HUES6 (cell line): ENCODE measurements at regions not wholly inside any gene's neighbourhood (a gene's known extent, or its start where the extent isn't known, plus 50 kb on each side); places are given as distances from the start of the nearest gene placed in this dataset.

Source experiments
- H3K27ac ChIP-seq: 2 replicates; pipeline ENCODE4 v1.7.0; 2013; ENCODE audit warnings: low read depth, mild to moderate bottlenecking, low read length, inconsistent platforms
- H3K27me3 ChIP-seq: 2 replicates; pipeline ENCODE4 v1.6.1; 2013; ENCODE audit warnings: low read length; ENCODE audit not compliant: control insufficient read depth, insufficient read depth
- H3K36me3 ChIP-seq: 2 replicates; pipeline ENCODE4 v1.6.1; 2013; ENCODE audit warnings: low read length; ENCODE audit not compliant: control insufficient read depth, insufficient read depth
- H3K4me1 ChIP-seq: 2 replicates; pipeline ENCODE4 v1.6.1; 2013; ENCODE audit warnings: low read length; ENCODE audit not compliant: control insufficient read depth, insufficient read depth
- H3K4me3 ChIP-seq: 2 replicates; pipeline ENCODE4 v1.5.1; 2013; ENCODE audit warnings: low read depth, low read length
- H3K9ac ChIP-seq: one replicate; pipeline ENCODE4 v1.6.1; 2013; ENCODE audit warnings: mild to moderate bottlenecking, low read length
- H3K9me3 ChIP-seq: 2 replicates; pipeline ENCODE4 v1.6.1; 2013; ENCODE audit warnings: low read depth, low read length; ENCODE audit not compliant: control insufficient read depth, insufficient read depth

- no peaks in the 10 kb centered on the region for H3K36me3 ChIP-seq
- H3K9ac ChIP-seq = no peak overlapping the region
- H3K9me3 ChIP-seq = no peaks in the 10 kb centered on the region
- peaks cover 19% of the 10 kb centered on the region for H3K4me1 ChIP-seq
- no peak overlapping the region for H3K4me3 ChIP-seq
- H3K27me3 ChIP-seq = no peaks in the 10 kb centered on the region
- H3K27ac ChIP-seq = no peak overlapping the region
Observed at GRCh38 chr4:20353646-20354045, 101.9 kb downstream of the SLIT2 start.

DNA sequence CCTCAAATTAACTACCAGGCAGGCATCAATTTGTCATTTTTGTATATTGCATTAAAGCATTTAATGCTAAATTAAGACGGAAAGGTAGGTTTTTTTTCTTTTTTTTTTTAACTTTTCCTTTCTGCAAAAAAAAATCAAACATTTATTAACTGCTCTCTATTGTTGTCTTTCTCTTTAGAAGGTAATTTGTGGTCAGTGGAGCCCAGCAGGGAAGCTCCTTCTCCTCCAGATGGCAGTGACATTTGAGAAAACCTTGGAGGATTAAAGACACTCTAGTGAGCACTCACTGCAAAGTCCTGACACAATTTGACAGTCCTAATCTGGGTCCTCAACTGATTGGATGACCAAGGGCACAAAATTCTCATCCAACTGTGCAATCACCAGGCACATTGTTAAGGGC is 102.4 kb downstream of the SLIT2 start:
- Histone ChIP-seq H3K36me3 (no peaks in the 10 kb centered on the region), H3K27me3 (no peaks in the 10 kb centered on the region), H3K9ac (no peak overlapping the region), H3K9me3 (no peaks in the 10 kb centered on the region), H3K4me1 (peaks cover 19% of the 10 kb centered on the region), H3K27ac (no peak overlapping the region), H3K4me3 (no peak overlapping the region)

GRCh38 chr4:20356565-20356964 is 104.9 kb downstream of the SLIT2 start:
- Histone ChIP-seq H3K9ac (no peak overlapping the region), H3K9me3 (no peaks in the 10 kb centered on the region), H3K4me3 (no peak overlapping the region), H3K27me3 (no peaks in the 10 kb centered on the region), H3K4me1 (peaks cover 16% of the 10 kb centered on the region), H3K27ac (no peak overlapping the region), H3K36me3 (no peaks in the 10 kb centered on the region)

DNA sequence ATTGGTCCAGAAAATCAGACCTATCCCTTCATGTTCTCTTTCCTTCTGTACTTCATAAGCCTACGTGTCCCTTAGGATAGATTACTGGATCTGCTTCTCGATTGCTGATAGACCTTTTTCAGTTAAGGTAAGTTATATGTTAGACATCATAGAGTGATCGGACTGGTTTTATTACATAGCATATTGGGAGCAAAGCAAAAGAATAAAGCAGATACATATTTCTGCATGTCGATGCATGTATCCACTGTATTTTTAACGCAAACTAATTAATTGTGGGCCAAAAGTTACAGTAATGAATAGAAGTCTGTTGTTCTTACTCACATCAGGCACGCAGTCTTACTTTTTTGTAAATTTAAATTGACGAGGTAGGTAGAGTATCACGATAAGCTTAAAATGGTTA is 106.4 kb downstream of the SLIT2 start:
- Histone ChIP-seq H3K4me1 (peaks cover 14% of the 10 kb centered on the region), H3K27me3 (no peaks in the 10 kb centered on the region), H3K4me3 (no peak overlapping the region), H3K9me3 (no peaks in the 10 kb centered on the region), H3K27ac (no peak overlapping the region), H3K9ac (no peak overlapping the region), H3K36me3 (no peaks in the 10 kb centered on the region)

GRCh38 chr4:20359692-20360091 is 108.0 kb downstream of the SLIT2 start:
- Histone ChIP-seq H3K27me3 (no peaks in the 10 kb centered on the region), H3K27ac (no peak overlapping the region), H3K9me3 (no peaks in the 10 kb centered on the region), H3K36me3 (no peaks in the 10 kb centered on the region), H3K4me1 (peaks cover 3% of the 10 kb centered on the region; the same call in 1 of the 2 replicates), H3K9ac (no peak overlapping the region), H3K4me3 (no peak overlapping the region)

DNA sequence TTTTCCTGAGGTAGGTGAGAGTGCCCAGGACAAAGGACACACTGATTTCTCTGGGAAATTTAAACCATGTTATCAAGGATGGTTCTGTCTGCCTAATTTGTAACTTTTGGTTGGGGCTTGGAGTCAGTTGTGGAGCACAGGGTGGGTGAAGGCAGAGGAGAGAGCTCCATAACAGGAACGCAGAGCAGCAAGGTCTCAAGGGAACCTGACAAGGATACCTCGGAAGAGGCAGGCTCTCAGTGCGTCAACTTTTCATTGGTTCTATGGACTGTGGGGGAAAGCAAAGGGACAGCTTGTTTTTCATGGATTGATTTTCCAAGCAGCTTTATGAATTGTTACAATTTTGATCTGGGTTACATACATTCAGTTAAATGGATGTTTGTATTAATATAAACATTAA is 110.4 kb downstream of the SLIT2 start:
- Histone ChIP-seq H3K36me3 (no peaks in the 10 kb centered on the region), H3K9me3 (no peaks in the 10 kb centered on the region), H3K9ac (no peak overlapping the region), H3K27ac (no peak overlapping the region), H3K4me3 (no peak overlapping the region), H3K4me1 (peaks cover 3% of the 10 kb centered on the region; the same call in 1 of the 2 replicates), H3K27me3 (no peaks in the 10 kb centered on the region)

DNA sequence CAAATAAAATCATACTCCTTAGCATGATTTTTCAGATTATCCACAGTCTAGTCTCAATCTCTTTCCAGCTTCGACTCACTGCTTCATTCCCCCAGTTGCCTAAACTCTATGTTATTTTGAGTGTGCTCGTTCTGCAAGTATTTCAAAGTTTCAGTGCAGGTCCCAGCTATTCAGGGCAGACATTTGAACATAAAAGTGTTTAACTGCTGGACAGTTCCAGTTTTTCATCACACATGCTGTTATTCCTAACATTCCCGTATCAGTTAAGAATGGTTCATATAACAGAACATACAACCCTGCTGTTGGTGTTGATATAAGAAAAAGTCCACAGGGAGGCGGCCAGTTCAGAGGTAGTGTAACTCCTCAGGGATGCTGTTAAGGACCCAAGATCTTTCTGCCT is 113.3 kb downstream of the SLIT2 start:
- Histone ChIP-seq H3K27me3 (no peaks in the 10 kb centered on the region), H3K27ac (no peak overlapping the region), H3K36me3 (no peaks in the 10 kb centered on the region), H3K4me3 (no peak overlapping the region), H3K4me1 (peaks cover 3% of the 10 kb centered on the region; the same call in 1 of the 2 replicates), H3K9ac (no peak overlapping the region), H3K9me3 (no peaks in the 10 kb centered on the region)

- Histone ChIP-seq H3K9ac (no peak overlapping the region), H3K27me3 (no peaks in the 10 kb centered on the region), H3K9me3 (no peaks in the 10 kb centered on the region), H3K4me1 (no peaks in the 10 kb centered on the region), H3K4me3 (no peak overlapping the region), H3K27ac (no peak overlapping the region), H3K36me3 (no peaks in the 10 kb centered on the region)
Observed at GRCh38 chr4:20367446-20367845, 115.7 kb downstream of the SLIT2 start.

- Histone ChIP-seq H3K9ac (no peak overlapping the region), H3K27ac (no peak overlapping the region), H3K9me3 (no peaks in the 10 kb centered on the region), H3K4me1 (no peaks in the 10 kb centered on the region), H3K27me3 (no peaks in the 10 kb centered on the region), H3K36me3 (no peaks in the 10 kb centered on the region), H3K4me3 (no peak overlapping the region)
Observed at GRCh38 chr4:20368926-20369325, 117.2 kb downstream of the SLIT2 start.

DNA sequence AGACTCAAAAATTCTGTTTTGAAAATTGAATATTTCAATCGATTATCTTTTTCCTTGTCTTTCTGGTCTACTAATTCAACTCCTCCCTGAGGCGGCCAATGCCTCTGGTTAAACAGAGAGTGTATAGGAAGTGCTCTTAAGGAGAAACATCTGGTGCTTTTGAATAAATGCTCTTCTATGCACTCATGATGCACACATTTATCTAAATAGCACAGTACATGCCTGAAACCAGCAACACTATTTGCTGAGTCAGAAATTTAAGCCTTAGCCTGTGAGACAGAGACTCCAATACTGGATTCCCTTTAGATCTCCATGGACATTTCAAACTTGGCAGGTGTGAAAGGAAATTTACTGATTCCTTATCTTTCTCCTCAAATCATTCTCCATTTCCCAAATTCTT is 118.6 kb downstream of the SLIT2 start:
- H3K4me3 ChIP-seq = no peak overlapping the region
- no peaks in the 10 kb centered on the region for H3K27me3 ChIP-seq
- 0 out of 2 replicates have a peak, but pooled peaks cover 5% of the 10 kb centered on the region for H3K4me1 ChIP-seq

GRCh38 chr4:20376070-20376469 is 124.4 kb downstream of the SLIT2 start:
- no peaks in the 10 kb centered on the region for H3K36me3 ChIP-seq
- H3K4me1 ChIP-seq = 0 out of 2 replicates have a peak, but pooled peaks cover 5% of the 10 kb centered on the region
- H3K27ac ChIP-seq = no peak overlapping the region
- H3K27me3 ChIP-seq = no peaks in the 10 kb centered on the region
- H3K9ac ChIP-seq = no peak overlapping the region
- H3K9me3 ChIP-seq = no peaks in the 10 kb centered on the region
- no peak overlapping the region for H3K4me3 ChIP-seq

More for the DNA sequence above, 118.6 kb downstream of the SLIT2 start:
- H3K9ac ChIP-seq = no peak overlapping the region
- H3K9me3 ChIP-seq = no peaks in the 10 kb centered on the region
- H3K36me3 ChIP-seq = no peaks in the 10 kb centered on the region
- no peak overlapping the region for H3K27ac ChIP-seq

- Histone ChIP-seq H3K4me3 (no peak overlapping the region), H3K27me3 (no peaks in the 10 kb centered on the region)
Observed at GRCh38 chr4:20378181-20378580, 126.5 kb downstream of the SLIT2 start.

More at GRCh38 chr4:20378181-20378580, 126.5 kb downstream of the SLIT2 start:
- Histone ChIP-seq H3K27ac (no peak overlapping the region), H3K36me3 (no peaks in the 10 kb centered on the region), H3K4me1 (0 out of 2 replicates have a peak, but pooled peaks cover 5% of the 10 kb centered on the region), H3K9me3 (no peaks in the 10 kb centered on the region), H3K9ac (no peak overlapping the region)
